PC-3 (cell line): ENCODE measurements at regions not wholly inside any gene's neighbourhood (a gene's known extent, or its start where the extent isn't known, plus 50 kb on each side); places are given as distances from the start of the nearest gene placed in this dataset.

ENCODE experiments used
- CTCF ChIP-seq: fragments of 300-600 bp; sonication (generic); conservative IDR thresholded peaks from 2 replicates; pipeline ENCODE4 v1.5.1; 2017; ENCODE audit warnings: antibody characterized with exemption, low read depth, mild to moderate bottlenecking, low read length
- EZH2 ChIP-seq: fragments of 300-600 bp; sonication (generic); IDR thresholded peaks from one replicate; pipeline ENCODE4 v1.6.1; 2017; ENCODE audit warnings: antibody characterized with exemption, mild to moderate bottlenecking, low read length; ENCODE audit not compliant: unreplicated experiment

DNA sequence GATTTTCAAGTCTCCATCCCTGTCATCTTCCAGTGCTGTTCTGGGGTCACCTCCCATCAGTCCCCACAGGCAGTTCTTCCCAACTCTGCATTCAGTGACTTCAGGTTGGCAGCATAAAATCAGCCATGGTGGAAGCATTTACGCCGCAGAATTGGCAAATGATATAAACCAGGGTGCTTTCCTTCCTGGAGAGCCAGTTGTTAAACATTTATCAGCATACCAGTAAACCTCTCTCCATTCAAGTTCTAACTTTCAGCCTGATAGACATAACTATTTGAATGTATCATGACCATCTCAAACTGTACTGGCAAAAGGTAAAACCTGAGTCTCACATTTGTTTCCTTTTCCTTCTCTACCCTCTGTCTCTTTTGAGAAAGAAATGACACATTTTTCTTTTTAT is 69.7 kb upstream of the ITPRID1 start:
- TF ChIP-seq CTCF, result no peak
- TF ChIP-seq EZH2, result no peak
